Activated naive CD8-positive, alpha-beta T cell treated with anti-CD3 and anti-CD28 coated beads for 36 hours (primary cell): ENCODE measurements at regions not wholly inside any gene's neighbourhood (a gene's known extent, or its start where the extent isn't known, plus 50 kb on each side); places are given as distances from the start of the nearest gene placed in this dataset.

ENCODE experiments used
- DNase-seq: peaks from one replicate; pipeline ENCODE4 v3.0.0; 2021
- H3K27ac Mint-ChIP-seq: one replicate; pipeline ENCODE4 v1.8.0; 2022; ENCODE audit warnings: mild to moderate bottlenecking, moderate library complexity, mixed read lengths
- H3K27me3 Mint-ChIP-seq: one replicate; pipeline ENCODE4 v1.8.0; 2022; ENCODE audit warnings: mild to moderate bottlenecking, mixed read lengths
- H3K36me3 Mint-ChIP-seq: one replicate; pipeline ENCODE4 v1.8.0; 2021; ENCODE audit warnings: mild to moderate bottlenecking, mixed read lengths
- H3K4me1 Mint-ChIP-seq: one replicate; pipeline ENCODE4 v1.8.0; 2021; ENCODE audit warnings: mixed read lengths
- H3K4me3 Mint-ChIP-seq: one replicate; pipeline ENCODE4 v1.8.0; 2022; ENCODE audit warnings: mild to moderate bottlenecking, moderate library complexity, mixed read lengths
- H3K9me3 Mint-ChIP-seq: one replicate; pipeline ENCODE4 v1.8.0; 2022; ENCODE audit warnings: mixed read lengths

DNA sequence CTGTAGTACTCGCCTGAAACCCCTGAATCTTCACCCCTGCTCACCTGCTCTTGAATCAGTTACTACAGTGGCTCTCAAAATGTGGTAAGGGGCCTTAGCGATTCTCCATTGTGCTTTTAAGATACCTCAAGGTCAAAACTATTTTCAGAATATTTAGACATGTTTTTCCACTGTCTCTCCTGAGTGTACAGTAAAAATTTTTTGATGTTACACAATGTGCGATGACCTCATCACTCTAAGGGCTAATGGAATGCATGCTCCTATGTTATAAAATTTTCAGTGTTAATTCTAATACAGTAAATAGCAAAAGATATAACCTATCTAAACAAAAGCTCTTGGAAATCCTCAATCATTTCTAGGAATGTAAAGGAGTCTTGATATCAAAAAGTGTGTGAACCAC is 336.9 kb upstream of the PKDCC start:
- Mint-ChIP-seq H3K4me1 (peaks cover 4% of the 10 kb centered on the region), H3K9me3 (no peaks in the 10 kb centered on the region), H3K27me3 (no peaks in the 10 kb centered on the region)

DNA sequence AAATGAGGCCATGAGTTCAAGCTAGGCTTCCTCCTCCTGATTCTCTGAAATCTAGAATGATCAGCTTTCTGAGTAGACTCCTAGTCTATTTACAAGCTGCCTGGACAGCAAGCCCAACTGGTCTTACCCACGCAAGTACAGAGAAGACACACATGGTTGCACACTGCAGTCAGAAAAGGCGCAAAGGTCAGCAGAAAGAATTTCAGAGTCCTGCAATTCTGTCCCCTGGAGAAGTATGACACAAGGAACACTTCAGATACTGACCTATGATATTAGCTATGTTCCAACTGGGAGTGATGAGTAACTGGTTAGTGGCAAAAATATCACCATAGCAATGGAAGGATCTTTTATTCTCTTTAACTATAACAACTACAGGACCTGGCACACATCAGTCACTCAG is 336.1 kb upstream of the PKDCC start:
- Mint-ChIP-seq H3K9me3 (no peaks in the 10 kb centered on the region), H3K4me1 (peaks cover 6% of the 10 kb centered on the region), H3K36me3 (no peaks in the 10 kb centered on the region), H3K27ac (no peak overlapping the region), H3K27me3 (no peaks in the 10 kb centered on the region), H3K4me3 (no peak overlapping the region)
- DNase-seq: no peak

More for the DNA sequence above, 336.9 kb upstream of the PKDCC start:
- no peaks in the 10 kb centered on the region for H3K36me3 Mint-ChIP-seq
- H3K4me3 Mint-ChIP-seq: no peak overlapping the region
- DNase-seq: no peak
- no peak overlapping the region for H3K27ac Mint-ChIP-seq

DNA sequence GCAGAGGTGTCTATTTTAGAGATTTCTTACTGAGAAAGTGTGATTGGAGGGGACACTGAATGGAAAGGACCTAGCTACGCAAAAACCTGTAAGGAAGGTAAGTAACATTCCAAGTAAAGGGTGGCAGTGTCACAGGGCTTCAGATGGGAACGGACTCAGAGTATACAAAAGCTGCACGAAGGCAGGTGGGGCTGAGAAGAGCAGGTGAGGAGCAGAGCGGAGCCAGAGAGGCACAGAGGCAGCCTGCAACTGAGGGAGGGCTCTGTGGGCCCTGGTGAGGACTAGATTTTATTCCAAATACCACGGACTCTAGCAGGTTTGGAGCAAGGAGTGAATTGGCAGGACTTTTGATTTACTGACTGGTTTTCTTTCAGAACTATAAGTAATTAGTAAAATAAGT is 331.3 kb upstream of the PKDCC start:
- peaks cover 10% of the 10 kb centered on the region for H3K4me1 Mint-ChIP-seq
- H3K36me3 Mint-ChIP-seq: no peaks in the 10 kb centered on the region
- DNase-seq: no peak
- no peak overlapping the region for H3K4me3 Mint-ChIP-seq
- no peaks in the 10 kb centered on the region for H3K27me3 Mint-ChIP-seq
- no peak overlapping the region for H3K27ac Mint-ChIP-seq
- no peaks in the 10 kb centered on the region for H3K9me3 Mint-ChIP-seq

DNA sequence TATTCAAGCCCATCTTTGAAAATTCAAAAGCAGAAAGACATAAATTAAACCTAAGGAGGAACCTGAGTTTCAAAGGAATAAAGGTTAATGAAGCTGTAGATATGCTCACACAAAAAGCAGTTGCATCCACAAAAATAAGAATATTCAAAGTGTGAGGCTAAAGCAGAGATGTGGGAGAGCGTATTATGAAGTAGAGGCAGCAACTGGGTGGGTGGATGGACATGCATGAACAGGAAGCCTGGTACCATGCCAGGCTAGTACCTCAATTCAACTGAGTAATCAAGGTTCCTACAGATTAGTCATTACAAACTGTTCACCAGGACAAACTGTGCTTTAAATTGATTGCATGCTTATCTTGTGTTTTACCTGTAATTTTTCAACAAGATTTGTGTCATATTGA is 330.0 kb upstream of the PKDCC start:
- no peak overlapping the region for H3K27ac Mint-ChIP-seq
- no peak overlapping the region for H3K4me3 Mint-ChIP-seq
- H3K36me3 Mint-ChIP-seq: no peaks in the 10 kb centered on the region
- peaks cover 10% of the 10 kb centered on the region for H3K4me1 Mint-ChIP-seq
- no peak for DNase-seq
- no peaks in the 10 kb centered on the region for H3K27me3 Mint-ChIP-seq
- H3K9me3 Mint-ChIP-seq: no peaks in the 10 kb centered on the region

DNA sequence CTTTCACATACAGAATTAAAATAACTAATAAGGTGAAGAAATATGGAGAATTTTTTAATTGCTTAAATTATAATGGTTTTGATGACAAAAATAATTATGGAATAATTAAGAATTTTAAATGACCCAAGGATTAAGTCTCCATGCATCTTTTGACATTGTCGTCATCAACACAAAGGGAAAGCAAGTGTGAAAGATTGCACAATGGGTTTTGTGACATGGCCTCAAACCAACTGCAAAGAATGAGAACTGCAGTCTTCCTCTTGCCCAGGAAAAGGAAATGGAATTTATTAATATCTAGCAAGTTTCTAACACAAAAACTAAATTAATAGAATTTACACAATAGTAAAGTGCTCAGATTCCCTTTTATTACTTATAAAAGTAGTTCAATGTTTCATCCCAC is 329.1 kb upstream of the PKDCC start:
- H3K27me3 Mint-ChIP-seq: no peaks in the 10 kb centered on the region
- peaks cover 10% of the 10 kb centered on the region for H3K4me1 Mint-ChIP-seq
- DNase-seq: no peak
- H3K27ac Mint-ChIP-seq: no peak overlapping the region
- H3K9me3 Mint-ChIP-seq: no peaks in the 10 kb centered on the region
- H3K36me3 Mint-ChIP-seq: no peaks in the 10 kb centered on the region
- H3K4me3 Mint-ChIP-seq: no peak overlapping the region

DNA sequence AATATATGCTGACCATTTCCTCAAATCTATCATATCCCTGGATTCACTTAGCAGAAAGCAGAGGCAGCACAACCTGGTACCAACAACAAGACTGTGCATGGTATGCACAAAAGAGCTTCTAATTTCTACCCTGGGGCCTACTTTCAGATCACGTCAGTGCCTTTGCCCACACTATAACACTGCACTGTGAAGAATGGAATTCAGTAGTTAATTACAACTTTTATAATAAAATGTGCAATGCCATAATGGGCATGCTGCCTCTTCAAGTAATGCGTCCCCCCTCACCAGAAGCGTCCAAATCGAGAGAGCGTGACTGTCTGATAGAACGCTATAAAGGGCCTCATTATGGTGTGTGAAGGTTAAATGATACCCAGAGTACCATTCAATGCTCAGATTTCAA is 328.1 kb upstream of the PKDCC start:
- H3K27me3 Mint-ChIP-seq: no peaks in the 10 kb centered on the region
- H3K27ac Mint-ChIP-seq: no peak overlapping the region
- peaks cover 10% of the 10 kb centered on the region for H3K4me1 Mint-ChIP-seq
- DNase-seq: no peak
- H3K9me3 Mint-ChIP-seq: no peaks in the 10 kb centered on the region
- H3K4me3 Mint-ChIP-seq: no peak overlapping the region
- H3K36me3 Mint-ChIP-seq: no peaks in the 10 kb centered on the region

DNA sequence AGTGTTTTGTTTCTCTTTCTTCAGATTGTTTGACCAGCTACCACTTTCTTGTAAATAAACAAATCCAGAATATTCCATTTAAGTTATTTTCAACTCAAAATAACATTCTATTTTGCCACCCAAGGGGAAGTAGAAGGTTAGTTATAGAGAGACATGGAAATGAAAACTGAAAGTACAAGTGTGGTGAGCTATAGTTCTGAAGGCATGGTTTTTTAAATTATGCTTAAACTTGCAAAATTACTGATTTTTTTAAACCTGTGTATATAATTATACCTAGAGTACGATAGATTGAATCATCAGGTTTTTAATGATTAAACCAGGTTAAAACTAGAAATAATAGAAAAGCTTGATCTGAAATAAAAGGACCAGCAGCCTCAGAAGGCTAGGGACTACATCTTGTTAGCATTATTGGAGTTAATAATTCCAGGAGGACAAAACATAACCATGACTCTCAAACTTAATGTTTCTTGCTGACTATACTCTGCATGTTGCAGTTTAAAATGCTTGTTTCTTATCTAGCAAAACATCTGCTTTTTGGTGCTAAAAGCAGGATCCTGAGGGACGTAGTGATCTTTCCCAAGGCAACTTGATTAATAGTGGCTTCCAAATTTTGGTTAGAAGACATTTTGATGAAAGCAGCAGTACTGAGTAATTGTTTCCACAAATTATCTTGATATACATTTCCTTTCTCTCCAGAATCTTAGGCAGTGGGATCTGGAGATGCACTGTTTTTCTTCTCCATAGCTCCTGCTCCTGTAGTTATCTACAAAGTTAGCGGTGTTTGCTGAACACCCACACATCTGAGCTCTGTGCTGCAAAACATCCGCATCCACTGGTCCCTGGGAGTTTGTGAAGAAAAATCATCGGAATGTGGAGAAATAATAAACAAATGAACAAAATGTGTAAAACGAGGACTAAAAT is 327.2 kb upstream of the PKDCC start:
- no peak overlapping the region for H3K27ac Mint-ChIP-seq
- no peaks in the 10 kb centered on the region for H3K36me3 Mint-ChIP-seq
- no peaks in the 10 kb centered on the region for H3K27me3 Mint-ChIP-seq
- no peaks in the 10 kb centered on the region for H3K9me3 Mint-ChIP-seq
- DNase-seq: no peak
- peaks cover 10% of the 10 kb centered on the region for H3K4me1 Mint-ChIP-seq
- H3K4me3 Mint-ChIP-seq: no peak overlapping the region

DNA sequence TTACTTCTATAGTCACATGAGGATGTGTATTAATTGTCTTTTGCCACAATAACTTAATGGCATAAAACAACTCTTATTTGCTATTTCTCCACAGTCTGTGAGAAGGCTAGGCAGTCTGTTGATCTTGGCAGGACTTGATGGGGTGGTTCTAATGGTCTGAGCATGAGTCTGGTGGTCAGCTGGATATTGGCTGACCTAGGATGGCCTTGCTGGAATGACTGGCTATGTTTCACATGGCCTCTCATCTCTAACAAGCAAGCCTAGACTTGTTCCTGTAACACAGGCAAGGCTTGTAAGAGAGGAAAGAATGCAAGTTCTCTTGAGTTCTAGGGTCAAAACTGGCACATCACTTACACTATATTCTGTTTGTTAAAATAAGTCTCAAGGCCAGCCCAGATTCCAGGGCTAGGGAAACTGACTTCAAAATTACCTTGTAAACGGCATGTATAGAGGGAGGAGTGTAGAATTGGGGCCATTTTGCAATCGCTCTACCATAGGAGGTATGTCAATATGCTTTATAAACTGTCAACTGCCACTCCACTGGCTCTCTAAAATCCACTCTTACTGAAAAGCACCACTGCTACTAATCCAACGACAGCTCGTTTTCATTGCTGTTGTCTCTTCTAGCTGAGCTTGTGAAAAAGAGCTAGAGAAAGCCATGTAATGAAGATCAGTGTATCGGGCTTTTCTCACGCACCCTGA is 325.0 kb upstream of the PKDCC start:
- Mint-ChIP-seq H3K27ac (no peak overlapping the region), H3K36me3 (no peaks in the 10 kb centered on the region)

DNA sequence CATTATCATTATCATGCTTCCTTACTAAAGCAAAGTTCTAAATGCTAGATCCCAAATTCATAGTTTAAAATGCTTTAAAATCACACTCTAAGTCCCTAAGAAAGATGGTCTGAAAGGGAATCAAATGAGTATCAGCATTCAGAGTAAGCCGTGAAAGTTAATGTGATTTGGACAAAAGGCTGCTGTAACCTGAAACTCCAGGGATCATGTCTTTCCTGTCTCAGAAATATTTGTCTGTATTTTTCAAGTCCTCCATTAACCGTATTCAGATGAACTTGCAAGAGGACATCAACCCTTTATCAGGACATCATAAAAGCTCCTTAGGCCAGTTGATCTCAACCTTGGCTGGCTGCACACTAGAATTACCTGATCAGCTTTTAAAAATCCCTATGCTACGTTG is 324.3 kb upstream of the PKDCC start:
- H3K4me1 Mint-ChIP-seq: peaks cover 3% of the 10 kb centered on the region
- H3K27ac Mint-ChIP-seq: no peak overlapping the region
- H3K27me3 Mint-ChIP-seq: no peaks in the 10 kb centered on the region

More for the DNA sequence above, 325.0 kb upstream of the PKDCC start:
- peaks cover 4% of the 10 kb centered on the region for H3K4me1 Mint-ChIP-seq
- no peak overlapping the region for H3K4me3 Mint-ChIP-seq
- H3K27me3 Mint-ChIP-seq: no peaks in the 10 kb centered on the region
- H3K9me3 Mint-ChIP-seq: no peaks in the 10 kb centered on the region
- no peak for DNase-seq

DNA sequence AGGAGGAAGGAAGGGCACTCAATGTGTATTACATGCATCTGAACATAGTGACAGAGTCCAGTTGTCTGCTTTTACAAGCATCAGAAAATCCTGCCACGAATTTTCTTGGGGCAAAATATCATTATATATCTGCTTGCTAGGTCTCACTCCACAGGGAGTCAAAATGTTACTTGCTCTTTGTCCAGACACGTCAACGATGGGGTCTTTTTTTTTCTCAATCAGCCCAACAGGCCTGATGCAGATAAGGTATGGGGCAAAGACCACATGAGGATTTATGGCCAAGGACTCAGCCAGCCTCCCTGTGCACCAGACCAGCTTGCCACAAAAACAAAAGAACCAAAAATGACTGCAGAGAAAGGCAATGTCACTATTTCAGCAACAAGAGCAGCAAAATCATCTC is 323.4 kb upstream of the PKDCC start:
- DNase-seq: no peak
- H3K36me3 Mint-ChIP-seq: no peaks in the 10 kb centered on the region
- H3K4me3 Mint-ChIP-seq: no peak overlapping the region
- peaks cover 3% of the 10 kb centered on the region for H3K4me1 Mint-ChIP-seq
- no peak overlapping the region for H3K27ac Mint-ChIP-seq
- no peaks in the 10 kb centered on the region for H3K9me3 Mint-ChIP-seq
- no peaks in the 10 kb centered on the region for H3K27me3 Mint-ChIP-seq

More for the DNA sequence above, 324.3 kb upstream of the PKDCC start:
- no peak for DNase-seq
- Mint-ChIP-seq H3K9me3 (no peaks in the 10 kb centered on the region), H3K4me3 (no peak overlapping the region), H3K36me3 (no peaks in the 10 kb centered on the region)

DNA sequence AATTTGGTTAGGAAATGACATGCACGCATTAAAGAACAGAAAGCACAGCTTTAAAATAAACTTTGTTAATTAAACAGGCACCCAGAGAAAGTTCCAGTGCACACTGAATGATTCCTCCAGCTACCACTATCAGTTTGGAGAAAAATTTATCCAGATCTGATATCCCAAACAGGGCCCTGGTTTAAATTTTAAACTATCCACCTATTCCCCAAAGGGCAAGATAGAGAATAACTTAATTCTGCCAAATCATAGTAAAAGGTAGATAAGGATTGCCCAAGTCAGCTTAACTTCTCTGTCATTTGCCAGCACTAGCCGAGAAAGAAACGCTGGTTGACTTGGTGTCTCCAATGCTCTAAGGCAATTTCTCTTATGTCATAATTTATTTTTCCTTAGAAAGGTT is 321.9 kb upstream of the PKDCC start:
- no peak for DNase-seq
- no peaks in the 10 kb centered on the region for H3K4me1 Mint-ChIP-seq
- H3K27me3 Mint-ChIP-seq: peaks cover 4% of the 10 kb centered on the region
- no peaks in the 10 kb centered on the region for H3K36me3 Mint-ChIP-seq
- H3K4me3 Mint-ChIP-seq: no peak overlapping the region
- H3K9me3 Mint-ChIP-seq: no peaks in the 10 kb centered on the region
- H3K27ac Mint-ChIP-seq: no peak overlapping the region

DNA sequence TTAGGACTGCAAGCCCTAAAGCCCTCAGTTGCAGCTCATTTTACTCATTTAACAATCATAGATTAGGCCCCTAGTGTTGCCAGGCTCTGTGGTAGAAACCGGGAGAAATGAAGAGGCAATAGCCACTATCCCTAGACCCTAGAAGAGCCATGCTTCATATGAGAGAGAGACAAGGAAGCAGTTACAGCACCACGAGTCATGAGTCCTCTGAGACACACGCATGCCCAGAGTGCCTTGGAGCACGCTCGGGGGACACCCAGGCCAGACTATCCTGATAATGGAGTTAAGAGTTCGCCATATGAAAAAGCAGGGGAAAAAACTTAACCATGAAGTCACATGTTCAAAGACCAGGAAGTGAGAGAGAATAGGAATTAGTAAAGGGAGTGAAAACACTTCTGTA is 321.5 kb upstream of the PKDCC start:
- Mint-ChIP-seq H3K4me3 (no peak overlapping the region), H3K9me3 (no peaks in the 10 kb centered on the region), H3K27me3 (peaks cover 4% of the 10 kb centered on the region), H3K4me1 (no peaks in the 10 kb centered on the region), H3K27ac (no peak overlapping the region), H3K36me3 (no peaks in the 10 kb centered on the region)
- no peak for DNase-seq

DNA sequence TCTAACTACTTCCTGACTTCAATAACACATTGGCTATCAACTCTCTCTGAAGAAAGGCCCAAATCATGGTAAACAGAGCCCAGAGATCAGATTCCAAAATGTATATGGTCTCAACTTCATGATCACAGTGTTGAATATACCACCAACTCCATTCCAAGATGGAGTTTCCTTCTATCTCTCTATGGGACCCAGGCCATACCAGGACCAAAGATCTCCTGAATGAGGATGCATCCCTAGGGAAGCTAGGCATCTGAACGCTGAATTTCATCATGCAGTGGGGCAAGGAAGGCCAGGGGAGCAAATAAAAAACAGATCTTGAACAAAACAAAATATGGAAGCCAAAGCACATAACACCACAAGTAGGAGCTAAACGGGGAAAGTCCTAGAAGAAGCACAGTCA is 320.7 kb upstream of the PKDCC start:
- Mint-ChIP-seq H3K4me1 (no peaks in the 10 kb centered on the region), H3K27ac (no peak overlapping the region), H3K9me3 (no peaks in the 10 kb centered on the region)

DNA sequence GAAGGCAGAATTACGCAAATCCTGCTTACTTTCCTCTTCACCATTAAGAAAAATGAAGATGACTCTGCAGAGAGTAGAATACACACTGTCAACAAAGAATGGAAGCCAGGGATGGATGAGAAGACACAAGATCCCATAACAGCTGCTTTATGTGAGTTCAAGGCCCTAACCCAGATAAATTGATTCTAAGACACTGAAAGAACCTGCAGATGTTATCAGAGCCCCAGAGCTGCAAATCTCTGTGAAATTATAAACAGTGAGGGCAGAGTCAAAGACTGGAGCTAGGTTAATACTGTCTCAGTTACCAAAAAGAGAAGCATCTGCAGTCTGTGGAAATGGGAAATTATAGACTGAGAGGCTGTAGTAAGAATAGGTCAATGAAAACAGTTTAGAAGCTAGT is 320.1 kb upstream of the PKDCC start:
- Mint-ChIP-seq H3K27ac (no peak overlapping the region), H3K36me3 (no peaks in the 10 kb centered on the region), H3K27me3 (peaks cover 8% of the 10 kb centered on the region), H3K4me3 (no peak overlapping the region), H3K9me3 (no peaks in the 10 kb centered on the region), H3K4me1 (no peaks in the 10 kb centered on the region)
- DNase-seq: no peak

More for the DNA sequence above, 320.7 kb upstream of the PKDCC start:
- DNase-seq: no peak
- Mint-ChIP-seq H3K36me3 (no peaks in the 10 kb centered on the region), H3K27me3 (peaks cover 4% of the 10 kb centered on the region), H3K4me3 (no peak overlapping the region)

DNA sequence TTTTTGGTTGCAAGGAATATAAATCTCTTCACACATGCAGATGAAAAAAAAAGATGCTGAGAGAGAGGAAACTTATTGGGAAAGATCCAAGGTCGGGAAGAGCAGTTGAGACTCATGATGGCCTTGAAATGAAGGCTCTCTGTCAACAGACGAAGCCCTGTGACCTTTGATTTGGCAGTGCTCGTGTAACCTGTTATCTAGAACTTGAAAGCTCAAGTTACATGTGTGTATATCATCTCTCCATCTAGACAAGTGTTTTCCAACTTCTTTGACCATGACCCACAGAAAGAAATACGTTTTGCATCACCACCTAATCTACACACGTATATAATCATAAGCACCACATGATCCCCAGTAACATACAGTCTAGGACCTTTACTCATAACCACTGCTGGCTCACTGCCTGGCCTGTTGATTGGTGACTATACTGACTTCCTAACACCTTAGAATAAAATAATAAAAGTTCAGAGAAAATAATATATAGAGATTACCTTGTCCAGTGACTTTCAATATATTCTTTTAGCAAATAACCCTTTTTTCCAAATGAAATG is 319.0 kb upstream of the PKDCC start:
- no peaks in the 10 kb centered on the region for H3K9me3 Mint-ChIP-seq
- no peaks in the 10 kb centered on the region for H3K4me1 Mint-ChIP-seq
- DNase-seq: no peak
- H3K4me3 Mint-ChIP-seq: no peak overlapping the region
- H3K27ac Mint-ChIP-seq: no peak overlapping the region
- no peaks in the 10 kb centered on the region for H3K36me3 Mint-ChIP-seq
- H3K27me3 Mint-ChIP-seq: peaks cover 8% of the 10 kb centered on the region
